ENCODE measurements at regions not wholly inside any gene's neighbourhood (a gene's known extent, or its start where the extent isn't known, plus 50 kb on each side); places are given as distances from the start of the nearest gene placed in this dataset.
"Not testable (repeated sequence)": the region's sequence is repeated elsewhere in the genome, so short reads cannot be mapped to it uniquely, and the experiment has no call there.

DNA sequence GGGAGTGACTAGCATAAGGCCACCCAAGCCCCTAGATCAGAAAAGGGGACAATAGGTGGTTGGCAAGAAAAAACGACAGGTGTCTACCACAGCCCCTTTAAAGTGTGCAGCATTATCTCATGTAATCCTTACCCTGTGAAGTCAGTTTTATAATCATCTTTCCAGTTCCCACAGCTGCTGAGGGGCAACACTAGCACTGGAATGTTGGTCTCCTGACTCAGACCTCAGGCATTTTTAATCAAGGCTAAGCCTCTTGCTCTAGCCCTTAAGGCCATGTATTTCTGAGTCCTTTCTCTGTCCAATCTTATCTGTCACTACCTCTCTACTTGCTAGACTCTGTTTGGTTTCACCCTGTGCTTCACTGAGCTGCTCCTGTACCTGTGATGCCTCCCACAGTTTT is 171.7 kb downstream of the TLE3 start:
- no peaks in the 10 kb centered on the region for H3K4me1 ChIP-seq (ENCODE audit: control insufficient read depth, insufficient read depth, low read length)
- BruUV-seq (replicated peaks) = no TSS peak
- H3K4me3 ChIP-seq (ENCODE audit: low read depth in 2 of 2, low read length in 2 of 2) = no peak overlapping the region
- H3K9me3 ChIP-seq (ENCODE audit: control insufficient read depth, insufficient read depth, low read depth, low read length) = peaks cover 21% of the 10 kb centered on the region; the same call in 1 of the 2 replicates
- POLR2A ChIA-PET = no interaction called here
- TF ChIP-seq SIN3A (IDR thresholded peaks at IDR 0.05; ENCODE audit: borderline replicate concordance, insufficient read depth, low read depth, low read length) = no peak
- CTCF ChIA-PET = interaction anchor here (0.7 kb wide), 1 partner anchor 114 kb away, joined by 6 read pairs; no protein-coding TSS in a partner anchor
- no peaks in the 10 kb centered on the region for H3K27me3 ChIP-seq (ENCODE audit: control insufficient read depth, insufficient read depth, low read length)
- ATAC-seq = no peak
- intact Hi-C loops (cut with micrococcal nuclease; ENCODE audit: unreplicated experiment) (no loop called here), in situ Hi-C loops (cut with HindIII; ENCODE audit: low pct_unique_long_range_greater_than_20kb, low sequenced_read_pairs) (no loop called here)
- no peaks in the 10 kb centered on the region for H3K36me3 ChIP-seq (ENCODE audit: control insufficient read depth, insufficient read depth, low read length)
- H3K27ac ChIP-seq (ENCODE audit: low read length) = no peak overlapping the region
- DNase-seq (ENCODE audit: low read depth, low spot score) = no peak

DNA sequence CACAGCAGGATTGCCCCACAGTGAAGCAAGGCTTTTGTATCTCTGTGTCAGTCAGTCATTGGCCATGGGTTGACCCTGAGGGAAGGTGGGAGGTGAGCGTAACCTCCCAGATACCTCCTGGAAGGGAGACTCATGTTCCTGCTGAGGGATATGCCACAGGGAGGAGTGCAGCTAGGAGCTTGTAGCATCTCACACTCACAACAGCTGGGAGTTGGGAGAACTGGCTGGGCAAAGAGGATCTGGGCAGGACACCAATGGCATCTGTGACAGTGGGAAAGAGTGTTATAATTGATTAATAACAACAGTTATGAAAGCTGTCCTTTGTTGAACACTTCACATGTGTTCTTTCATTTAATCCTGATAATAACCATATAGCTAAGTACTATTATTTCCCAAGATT is 171.0 kb downstream of the TLE3 start:
- Histone ChIP-seq H3K9me3 (ENCODE audit: control insufficient read depth, insufficient read depth, low read depth, low read length) (peaks cover 21% of the 10 kb centered on the region; the same call in 1 of the 2 replicates), H3K4me1 (ENCODE audit: control insufficient read depth, insufficient read depth, low read length) (no peaks in the 10 kb centered on the region), H3K36me3 (ENCODE audit: control insufficient read depth, insufficient read depth, low read length) (no peaks in the 10 kb centered on the region), H3K27ac (ENCODE audit: low read length) (no peak overlapping the region), H3K27me3 (ENCODE audit: control insufficient read depth, insufficient read depth, low read length) (no peaks in the 10 kb centered on the region), H3K4me3 (ENCODE audit: low read depth in 2 of 2, low read length in 2 of 2) (no peak overlapping the region)
- TF ChIP-seq, protein P1, sequence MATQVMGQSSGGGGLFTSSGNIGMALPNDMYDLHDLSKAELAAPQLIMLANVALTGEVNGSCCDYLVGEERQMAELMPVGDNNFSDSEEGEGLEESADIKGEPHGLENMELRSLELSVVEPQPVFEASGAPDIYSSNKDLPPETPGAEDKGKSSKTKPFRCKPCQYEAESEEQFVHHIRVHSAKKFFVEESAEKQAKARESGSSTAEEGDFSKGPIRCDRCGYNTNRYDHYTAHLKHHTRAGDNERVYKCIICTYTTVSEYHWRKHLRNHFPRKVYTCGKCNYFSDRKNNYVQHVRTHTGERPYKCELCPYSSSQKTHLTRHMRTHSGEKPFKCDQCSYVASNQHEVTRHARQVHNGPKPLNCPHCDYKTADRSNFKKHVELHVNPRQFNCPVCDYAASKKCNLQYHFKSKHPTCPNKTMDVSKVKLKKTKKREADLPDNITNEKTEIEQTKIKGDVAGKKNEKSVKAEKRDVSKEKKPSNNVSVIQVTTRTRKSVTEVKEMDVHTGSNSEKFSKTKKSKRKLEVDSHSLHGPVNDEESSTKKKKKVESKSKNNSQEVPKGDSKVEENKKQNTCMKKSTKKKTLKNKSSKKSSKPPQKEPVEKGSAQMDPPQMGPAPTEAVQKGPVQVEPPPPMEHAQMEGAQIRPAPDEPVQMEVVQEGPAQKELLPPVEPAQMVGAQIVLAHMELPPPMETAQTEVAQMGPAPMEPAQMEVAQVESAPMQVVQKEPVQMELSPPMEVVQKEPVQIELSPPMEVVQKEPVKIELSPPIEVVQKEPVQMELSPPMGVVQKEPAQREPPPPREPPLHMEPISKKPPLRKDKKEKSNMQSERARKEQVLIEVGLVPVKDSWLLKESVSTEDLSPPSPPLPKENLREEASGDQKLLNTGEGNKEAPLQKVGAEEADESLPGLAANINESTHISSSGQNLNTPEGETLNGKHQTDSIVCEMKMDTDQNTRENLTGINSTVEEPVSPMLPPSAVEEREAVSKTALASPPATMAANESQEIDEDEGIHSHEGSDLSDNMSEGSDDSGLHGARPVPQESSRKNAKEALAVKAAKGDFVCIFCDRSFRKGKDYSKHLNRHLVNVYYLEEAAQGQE (IDR thresholded peaks at IDR 0.05; ENCODE audit: insufficient read depth in 1 of 2, low read depth in 2 of 2, low read length in 1 of 2) = no peak
- TF ChIP-seq SIN3A (IDR thresholded peaks at IDR 0.05; ENCODE audit: borderline replicate concordance, insufficient read depth, low read depth, low read length) (no peak), TCF7L2 (IDR thresholded peaks at IDR 0.05; ENCODE audit: low read depth, low read length) (no peak), POLR2AphosphoS5 (IDR thresholded peaks at IDR 0.05; ENCODE audit: low read depth, low read length) (no peak)
- TF ChIP-seq, protein P2, sequence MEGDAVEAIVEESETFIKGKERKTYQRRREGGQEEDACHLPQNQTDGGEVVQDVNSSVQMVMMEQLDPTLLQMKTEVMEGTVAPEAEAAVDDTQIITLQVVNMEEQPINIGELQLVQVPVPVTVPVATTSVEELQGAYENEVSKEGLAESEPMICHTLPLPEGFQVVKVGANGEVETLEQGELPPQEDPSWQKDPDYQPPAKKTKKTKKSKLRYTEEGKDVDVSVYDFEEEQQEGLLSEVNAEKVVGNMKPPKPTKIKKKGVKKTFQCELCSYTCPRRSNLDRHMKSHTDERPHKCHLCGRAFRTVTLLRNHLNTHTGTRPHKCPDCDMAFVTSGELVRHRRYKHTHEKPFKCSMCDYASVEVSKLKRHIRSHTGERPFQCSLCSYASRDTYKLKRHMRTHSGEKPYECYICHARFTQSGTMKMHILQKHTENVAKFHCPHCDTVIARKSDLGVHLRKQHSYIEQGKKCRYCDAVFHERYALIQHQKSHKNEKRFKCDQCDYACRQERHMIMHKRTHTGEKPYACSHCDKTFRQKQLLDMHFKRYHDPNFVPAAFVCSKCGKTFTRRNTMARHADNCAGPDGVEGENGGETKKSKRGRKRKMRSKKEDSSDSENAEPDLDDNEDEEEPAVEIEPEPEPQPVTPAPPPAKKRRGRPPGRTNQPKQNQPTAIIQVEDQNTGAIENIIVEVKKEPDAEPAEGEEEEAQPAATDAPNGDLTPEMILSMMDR (IDR thresholded peaks at IDR 0.05) = no peak
- in situ Hi-C loops (cut with HindIII; ENCODE audit: low pct_unique_long_range_greater_than_20kb, low sequenced_read_pairs) (no loop called here), intact Hi-C loops (cut with micrococcal nuclease; ENCODE audit: unreplicated experiment) (no loop called here)
- DNase-seq (ENCODE audit: low read depth, low spot score) (no peak), ATAC-seq (no peak)
- BruUV-seq (replicated peaks) = no TSS peak
- ChIA-PET POLR2A (no interaction called here), CTCF (no interaction called here)

DNA sequence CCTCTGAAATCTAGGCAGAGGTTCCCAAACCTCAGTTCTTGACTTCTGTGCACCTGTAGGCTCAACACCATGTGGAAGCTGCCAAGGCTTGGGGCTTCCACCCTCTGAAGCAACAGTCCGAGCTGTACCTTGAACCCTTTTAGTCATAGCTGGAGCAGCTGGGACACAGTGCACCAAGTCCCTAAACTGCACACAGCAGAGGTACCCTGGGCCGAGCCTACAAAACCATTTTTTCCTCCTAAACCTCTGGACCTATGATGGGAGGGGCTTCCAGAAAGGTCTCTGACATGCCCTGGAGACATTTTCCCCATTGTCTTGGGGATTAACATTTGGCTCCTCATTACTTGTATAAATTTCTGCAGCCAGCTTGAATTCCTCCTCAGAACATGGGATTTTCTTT is 168.8 kb downstream of the TLE3 start:
- ATAC-seq; H3K27ac ChIP-seq (ENCODE audit: low read length); H3K27me3 ChIP-seq (ENCODE audit: control insufficient read depth, insufficient read depth, low read length); POLR2A ChIA-PET; H3K4me3 ChIP-seq (ENCODE audit: low read depth in 2 of 2, low read length in 2 of 2); intact Hi-C loops (cut with micrococcal nuclease; ENCODE audit: unreplicated experiment); BruUV-seq (replicated peaks); H3K36me3 ChIP-seq (ENCODE audit: control insufficient read depth, insufficient read depth, low read length); CTCF ChIA-PET; in situ Hi-C loops (cut with HindIII; ENCODE audit: low pct_unique_long_range_greater_than_20kb, low sequenced_read_pairs); DNase-seq (ENCODE audit: low read depth, low spot score); H3K4me1 ChIP-seq (ENCODE audit: control insufficient read depth, insufficient read depth, low read length): not testable (repeated sequence)
- H3K9me3 ChIP-seq (ENCODE audit: control insufficient read depth, insufficient read depth, low read depth, low read length) = peaks cover 16% of the 10 kb centered on the region; the same call in 1 of the 2 replicates
